ENCODE measurements at regions not wholly inside any gene's neighbourhood (a gene's known extent, or its start where the extent isn't known, plus 50 kb on each side); places are given as distances from the start of the nearest gene placed in this dataset.

GRCh38 chr5:159866093-159866492 lies 50.2 kb upstream of the ADRA1B start:
- Histone ChIP-seq H3K4me3 (no peak overlapping the region), H3K27me3 (replicated peaks; ENCODE audit: insufficient read depth) (no peaks in the 10 kb centered on the region), H3K9me3 (no peaks in the 10 kb centered on the region), H3K36me3 (no peaks in the 10 kb centered on the region), H3K4me1 (replicated peaks) (no peaks in the 10 kb centered on the region), H3K27ac (no peak overlapping the region)
- TF ChIP-seq POLR2A (IDR thresholded peaks at IDR 0.05) (no peak), CTCF (IDR thresholded peaks at IDR 0.05) (no peak), POLR2AphosphoS5 (IDR thresholded peaks at IDR 0.05) (no peak)
- DNase-seq (ENCODE audit: low spot score), result no peak
- WGBS, result 76% methylated on average over 5 of the region's 5 CpGs
- intact Hi-C loops (cut with DNase I), result no loop called here
